SIG-M5 treated with dmso at 0.1 percent for 504 hours (cell line): ENCODE measurements at regions not wholly inside any gene's neighbourhood (a gene's known extent, or its start where the extent isn't known, plus 50 kb on each side); places are given as distances from the start of the nearest gene placed in this dataset.
"Not testable (repeated sequence)": the region's sequence is repeated elsewhere in the genome, so short reads cannot be mapped to it uniquely, and the experiment has no call there.

Experiments used
- DNase-seq: peaks from one replicate; lab custom pipeline; 2025; ENCODE audit not compliant: unreplicated experiment; lab: John Stamatoyannopoulos, UW

DNA sequence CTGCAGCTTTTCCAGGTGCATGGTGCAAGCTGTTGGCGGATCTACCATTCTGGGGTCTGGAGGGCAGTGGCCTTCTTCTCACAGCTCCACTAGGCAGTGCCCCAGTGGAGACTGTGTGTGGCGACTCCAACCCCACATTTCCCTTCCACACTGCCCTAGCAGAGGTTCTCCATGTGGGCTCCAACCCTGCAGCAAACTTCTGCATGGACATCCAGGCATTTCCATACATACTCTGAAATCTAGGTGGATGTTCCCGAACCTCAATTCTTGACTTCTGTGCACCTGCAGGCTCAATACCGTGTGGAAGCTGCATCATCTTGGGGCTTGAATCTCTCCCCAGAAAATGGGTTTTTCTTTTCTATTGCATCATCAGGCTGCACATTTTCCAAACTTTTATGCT lies 160.2 kb upstream of the DYRK2 start:
- DNase-seq = not testable (repeated sequence)

DNA sequence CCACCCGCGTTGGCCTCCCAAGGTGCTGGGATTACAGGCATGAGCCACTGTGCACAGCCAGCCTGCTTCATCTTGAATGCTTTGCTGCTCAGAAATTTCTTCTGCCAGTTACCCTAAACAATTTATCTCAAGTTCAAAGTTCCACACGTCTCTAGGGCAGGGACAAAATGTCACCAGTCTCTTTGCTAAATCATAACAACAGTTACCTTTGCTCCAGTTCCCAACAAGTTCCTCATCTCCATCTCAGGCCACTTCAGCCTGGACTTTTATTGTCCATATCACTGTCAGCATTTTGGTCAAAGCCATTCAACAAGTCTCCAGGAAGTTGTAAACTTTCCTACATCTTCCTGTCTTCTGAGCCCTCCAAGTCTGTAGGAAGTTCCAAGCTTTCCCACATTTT lies 159.5 kb upstream of the DYRK2 start:
- no peak for DNase-seq

DNA sequence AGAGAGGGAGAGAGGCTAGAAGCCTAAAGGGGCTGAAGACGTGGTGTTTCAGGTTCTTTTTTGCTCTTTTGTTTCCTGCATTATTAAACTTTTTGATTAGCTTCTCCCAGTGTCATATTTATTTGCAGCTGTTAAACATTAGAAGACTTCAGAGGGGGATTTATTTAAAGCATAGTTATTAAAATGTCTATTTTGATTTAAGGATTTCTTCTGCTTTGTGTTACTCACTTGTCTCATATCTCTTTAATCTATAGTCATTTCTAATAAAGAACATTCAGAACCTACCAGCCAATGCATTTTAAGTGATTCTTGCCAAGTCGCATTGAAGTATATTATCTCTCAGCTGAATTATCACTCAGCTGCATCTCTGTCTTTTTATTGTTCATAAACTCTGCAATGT lies 152.0 kb upstream of the DYRK2 start:
- no peak for DNase-seq

DNA sequence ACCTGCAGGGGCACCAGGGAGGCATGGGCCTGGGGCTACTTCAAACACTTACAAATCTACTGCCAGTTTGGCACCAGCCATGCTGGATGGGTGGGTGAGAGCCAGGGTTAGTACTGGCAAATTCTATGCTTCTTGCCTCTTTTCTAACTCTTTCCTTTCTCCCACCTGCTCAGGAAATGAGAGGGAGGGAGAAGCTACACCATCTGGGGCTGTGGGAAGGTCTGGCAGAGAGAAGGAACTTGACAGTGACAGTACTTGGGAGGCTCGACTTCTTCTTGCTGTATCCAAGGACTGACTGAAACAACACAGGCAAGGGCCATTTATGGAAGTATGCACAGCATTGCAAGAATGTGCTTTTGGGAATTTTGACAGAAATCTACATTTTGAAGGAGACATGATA lies 149.6 kb upstream of the DYRK2 start:
- no peak for DNase-seq

DNA sequence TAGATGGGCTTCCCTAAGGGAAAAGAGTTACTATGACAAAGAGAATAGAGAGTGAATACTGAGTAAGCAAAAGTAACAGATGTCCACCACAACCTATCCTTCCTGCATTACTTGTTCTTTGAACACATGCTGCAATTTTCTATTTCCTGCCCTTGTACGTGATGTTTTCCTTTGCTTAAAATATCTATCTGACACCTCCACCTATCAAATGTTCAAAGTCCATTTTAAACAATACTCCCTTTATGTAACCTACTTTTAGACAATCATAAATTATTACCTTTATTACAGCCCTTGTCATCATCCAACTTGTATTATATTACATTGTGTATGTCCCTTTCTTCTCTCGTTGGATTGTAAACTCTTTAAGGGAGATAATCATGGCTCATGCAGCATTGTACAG lies 147.2 kb upstream of the DYRK2 start:
- DNase-seq = no peak

DNA sequence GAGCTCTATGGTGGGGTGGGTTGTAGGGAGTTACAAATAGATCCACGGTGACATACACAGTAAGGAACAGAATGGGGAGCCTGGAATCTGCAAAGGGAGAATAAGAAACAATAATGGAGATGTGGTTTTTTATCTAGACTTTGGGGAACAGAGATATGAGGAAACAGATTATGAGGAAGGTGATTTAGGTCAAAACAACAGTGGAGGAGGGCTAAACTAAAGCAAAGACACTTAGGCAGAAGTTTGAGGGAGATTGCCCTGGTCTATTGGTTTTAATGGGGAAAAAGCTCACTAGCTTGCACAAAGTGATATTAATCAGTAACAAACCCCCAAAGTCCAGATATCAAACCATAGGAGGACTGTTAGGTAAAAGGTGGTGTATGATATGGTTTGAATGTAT lies 144.5 kb upstream of the DYRK2 start:
- no peak for DNase-seq

DNA sequence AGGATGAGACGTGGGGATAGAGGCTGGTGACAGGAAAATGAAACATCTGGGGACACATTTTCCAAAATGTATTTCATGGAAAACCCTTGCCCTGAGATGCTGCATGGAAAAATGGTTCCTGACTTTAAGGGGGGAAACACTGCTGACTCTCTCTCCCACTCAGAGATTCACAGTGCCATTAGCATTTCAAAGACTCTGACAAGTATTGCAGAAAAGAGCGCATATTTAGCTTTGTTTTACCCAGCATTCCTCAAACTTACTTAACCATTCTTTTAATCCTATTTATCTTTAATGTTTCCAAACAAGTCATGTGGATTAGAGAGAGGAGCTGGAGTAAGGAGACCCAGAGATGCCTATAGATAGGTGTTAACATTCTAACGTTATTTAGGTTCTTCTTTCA lies 141.8 kb upstream of the DYRK2 start:
- DNase-seq = no peak

DNA sequence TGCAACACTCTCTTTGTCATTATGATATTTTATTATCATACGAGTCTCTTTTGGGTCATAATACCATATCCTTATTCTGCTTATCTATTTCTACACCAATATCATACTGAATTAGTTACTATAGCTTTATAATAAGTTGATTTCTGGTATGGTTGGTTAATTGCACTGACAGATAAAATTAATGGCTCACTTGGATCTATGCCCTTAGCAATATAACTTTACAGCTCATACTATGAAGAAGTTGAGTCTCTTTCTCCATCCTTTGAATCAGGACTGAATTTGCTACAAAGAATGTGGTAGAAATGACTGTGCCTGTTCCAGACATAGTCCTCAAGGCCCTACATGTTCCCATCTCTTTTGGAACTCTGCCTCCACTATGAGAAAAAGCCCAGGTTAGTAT lies 139.7 kb upstream of the DYRK2 start:
- DNase-seq = no peak

DNA sequence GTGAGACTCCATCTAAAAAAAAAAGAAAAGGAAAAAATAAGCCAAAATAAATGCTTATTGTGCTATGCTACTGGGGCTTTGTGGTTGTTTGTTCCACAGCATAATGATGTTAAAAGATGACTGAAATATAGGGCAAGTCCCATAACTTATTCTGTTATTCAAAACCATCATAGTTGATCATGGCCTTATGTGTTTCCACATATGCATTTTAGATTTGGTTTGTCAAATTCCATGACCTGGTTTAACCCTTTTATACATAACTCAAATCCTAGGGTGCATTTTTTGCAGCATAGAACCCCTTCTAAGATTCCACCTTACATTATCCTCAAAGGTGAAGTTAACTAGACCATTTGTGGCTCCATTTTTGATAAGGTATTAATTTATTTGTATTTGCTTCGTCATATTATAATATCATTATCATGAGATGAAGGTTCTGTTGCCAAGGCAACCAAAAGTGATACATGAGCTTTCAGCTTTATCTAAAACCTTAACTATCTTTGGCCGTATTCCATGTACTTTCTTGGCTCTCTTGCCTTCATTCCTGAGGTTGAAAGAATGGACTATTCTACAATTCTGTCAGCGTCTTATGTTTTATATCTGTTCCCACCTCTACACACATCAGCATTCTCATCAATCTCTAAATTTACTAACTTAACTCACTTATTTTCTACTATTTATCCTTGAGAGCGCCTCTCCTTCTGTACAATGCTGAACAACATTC lies 138.7 kb upstream of the DYRK2 start:
- no peak for DNase-seq

DNA sequence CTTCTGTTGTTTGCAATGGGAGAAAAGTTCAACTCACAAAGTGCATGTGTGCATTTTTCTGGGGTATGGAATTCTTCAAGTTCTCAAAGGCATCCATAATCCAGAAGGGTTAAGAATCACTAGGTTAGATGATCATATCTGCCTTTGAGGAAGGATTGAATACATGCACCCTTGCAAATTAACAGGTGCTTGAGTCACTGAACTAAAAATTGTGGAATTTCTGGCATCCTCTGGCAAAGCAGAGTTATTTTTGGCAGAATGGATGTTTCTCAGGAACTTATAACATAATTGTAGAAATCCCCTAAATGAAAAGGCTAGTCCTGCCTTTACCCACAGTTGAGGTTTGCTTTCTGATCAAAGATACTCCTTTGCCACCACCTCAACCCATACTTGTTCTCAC lies 136.5 kb upstream of the DYRK2 start:
- DNase-seq = no peak

DNA sequence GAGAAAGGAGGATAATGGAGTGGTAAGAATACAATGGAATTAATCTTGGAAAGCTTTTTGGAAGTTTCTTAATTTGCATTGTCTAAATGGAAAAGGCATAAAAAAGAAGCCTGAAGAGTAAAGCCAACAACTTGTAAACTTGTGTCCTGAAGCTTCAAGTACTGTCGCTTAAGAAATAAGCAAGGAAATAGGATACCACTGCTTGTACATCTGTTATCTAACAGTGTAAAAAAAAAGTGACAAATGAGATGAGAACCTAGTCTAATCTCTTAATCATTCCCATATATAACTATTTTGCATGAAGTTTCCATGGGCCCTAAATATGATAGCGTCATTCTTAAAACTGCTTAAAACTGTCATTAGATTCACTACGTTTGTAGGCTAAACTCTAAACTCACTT lies 134.0 kb upstream of the DYRK2 start:
- no peak for DNase-seq

DNA sequence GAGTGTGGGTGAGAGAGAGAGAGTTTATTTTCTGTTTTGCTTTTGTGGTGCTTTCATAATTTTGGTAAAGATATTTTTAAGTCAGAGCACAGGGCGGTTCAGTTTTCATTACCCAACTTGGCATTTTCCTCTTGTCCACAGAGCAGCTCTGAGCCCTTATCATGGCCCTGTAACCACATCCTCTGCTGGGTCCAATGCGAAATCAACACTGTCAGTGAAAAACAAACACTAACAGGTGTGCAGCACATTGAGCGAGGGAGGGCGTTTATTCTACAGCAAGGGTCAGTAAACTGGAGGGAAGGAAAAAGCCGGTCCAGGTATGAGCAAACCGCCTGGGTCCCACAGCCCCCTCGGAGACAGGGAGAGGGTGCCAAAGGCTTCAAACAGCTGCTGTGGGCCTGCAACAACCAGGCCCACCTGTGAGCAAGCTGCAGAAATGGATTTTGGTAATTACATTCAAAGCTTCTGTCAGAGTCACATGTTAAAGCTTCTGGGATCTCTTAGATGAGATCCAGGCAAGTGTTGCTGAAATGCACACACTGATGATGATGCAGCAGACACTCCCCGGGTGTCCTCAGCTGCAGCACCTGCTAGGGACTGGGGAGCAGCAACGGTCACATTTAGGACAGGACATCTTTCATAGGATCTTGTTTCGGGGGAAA lies 132.7 kb upstream of the DYRK2 start:
- no peak for DNase-seq

DNA sequence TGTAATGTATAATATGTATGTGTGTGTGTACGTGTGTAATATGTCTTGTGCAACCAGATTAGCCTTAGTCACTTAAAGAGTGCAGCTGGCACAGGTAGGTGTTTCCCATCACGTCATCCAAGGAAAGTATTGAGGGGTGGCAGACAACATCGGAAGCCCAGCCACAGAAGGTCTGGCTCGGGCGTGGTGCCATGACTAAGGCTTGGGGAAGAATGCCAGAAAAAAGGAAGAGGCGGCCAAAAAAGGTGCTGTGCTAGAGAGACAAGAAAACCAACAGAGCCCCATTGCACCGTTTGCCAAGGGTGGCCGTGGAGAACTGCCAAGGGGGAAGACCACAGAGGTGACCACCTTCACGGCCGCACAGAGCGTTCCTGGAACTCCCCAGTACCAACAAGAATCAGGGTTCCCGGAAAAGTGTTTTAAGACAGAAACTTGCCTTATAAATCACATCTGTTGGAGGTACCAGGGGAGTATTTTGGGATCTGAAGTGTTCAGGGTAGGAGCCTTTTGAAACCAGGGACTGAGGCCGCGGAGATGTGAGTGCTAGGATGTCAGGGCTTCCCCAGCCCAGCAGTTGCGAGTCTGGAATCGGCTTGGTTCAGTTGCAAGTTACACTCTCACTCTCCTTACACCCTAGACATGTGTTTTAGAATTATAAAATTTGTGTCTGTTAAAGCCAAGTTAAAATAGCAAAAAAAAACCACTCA lies 131.2 kb upstream of the DYRK2 start:
- DNase-seq = no peak

DNA sequence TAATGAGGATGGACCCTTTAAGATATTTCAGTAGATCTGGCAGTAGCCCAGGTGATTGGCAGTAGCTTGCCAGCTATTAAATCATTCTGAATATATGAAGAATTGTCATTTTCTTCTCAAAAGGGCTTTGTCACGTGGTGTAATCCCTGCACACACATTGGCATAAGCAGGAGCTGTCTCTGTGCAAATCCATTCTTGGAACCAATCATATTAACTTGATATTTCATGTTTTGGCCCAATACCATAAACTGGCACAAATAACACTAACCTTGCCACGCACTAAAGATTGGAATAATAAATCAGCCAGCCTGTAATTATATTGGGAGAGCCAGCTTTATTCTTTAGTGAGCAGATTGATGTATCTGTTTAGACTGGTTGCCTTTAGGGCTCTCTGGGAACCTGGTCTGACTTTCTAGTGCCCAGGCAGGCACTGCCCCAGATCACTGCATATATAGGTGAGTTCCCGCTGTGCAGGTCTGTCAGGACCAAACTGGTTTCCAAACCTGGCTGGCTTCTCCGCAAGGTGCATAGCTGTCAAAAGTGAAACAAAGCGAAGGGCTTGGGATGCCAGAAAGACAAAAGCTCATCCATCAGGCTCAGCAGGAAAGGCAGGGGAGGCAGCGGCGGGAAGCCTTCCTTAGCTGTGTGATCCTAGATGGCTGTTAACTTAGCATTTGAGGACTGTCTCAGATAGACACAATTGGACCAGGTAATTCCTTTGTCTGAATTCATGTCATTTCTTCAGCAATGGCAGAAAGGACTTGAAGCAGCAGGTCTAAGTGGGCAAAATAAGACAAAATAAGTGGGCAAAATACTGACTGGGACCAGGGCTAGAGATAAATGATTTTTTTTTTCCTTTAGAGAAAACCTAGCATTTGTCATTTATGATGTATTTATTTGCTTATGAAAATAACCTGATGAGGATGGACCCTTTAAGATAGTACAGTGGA lies 128.8 kb upstream of the DYRK2 start:
- DNase-seq = peak; percentile 55

DNA sequence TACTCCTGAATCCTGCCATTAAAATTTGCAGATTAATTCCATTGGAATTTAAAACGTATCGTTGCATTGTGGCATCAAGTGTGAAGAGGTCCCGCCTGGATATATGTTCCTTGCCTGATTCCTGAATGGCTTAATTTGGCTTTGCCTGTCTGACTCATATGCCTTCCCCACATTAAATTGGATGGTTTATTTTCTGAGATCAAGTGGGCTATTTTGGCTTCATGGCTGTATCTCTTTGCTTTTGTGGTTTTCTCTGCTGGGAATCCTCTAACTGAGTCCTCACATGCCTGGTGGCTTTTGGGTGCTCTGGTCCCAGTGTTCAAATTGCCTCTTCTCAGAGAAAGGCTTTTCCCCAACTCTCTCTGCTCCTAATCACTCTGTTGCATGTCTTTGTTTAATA lies 127.9 kb upstream of the DYRK2 start:
- DNase-seq = no peak

DNA sequence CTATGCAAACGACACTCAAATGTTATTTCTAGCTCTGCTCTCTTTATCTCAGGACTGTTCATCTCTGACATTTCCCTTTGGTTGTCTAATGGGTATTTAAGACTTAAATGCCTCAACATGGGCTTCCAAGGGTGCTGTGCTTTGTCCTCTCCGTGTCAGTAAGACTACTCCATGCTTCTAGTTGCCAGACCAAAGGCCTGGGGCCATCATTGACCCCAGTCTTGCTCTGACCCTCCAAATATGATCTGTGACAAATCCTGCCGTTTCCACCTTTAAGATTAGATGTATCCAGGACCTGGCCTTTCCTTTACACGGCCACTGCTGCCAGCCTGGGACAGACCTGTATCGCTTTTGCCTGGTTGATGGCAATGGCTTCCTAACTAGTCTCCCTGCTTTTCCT lies 126.3 kb upstream of the DYRK2 start:
- no peak for DNase-seq

DNA sequence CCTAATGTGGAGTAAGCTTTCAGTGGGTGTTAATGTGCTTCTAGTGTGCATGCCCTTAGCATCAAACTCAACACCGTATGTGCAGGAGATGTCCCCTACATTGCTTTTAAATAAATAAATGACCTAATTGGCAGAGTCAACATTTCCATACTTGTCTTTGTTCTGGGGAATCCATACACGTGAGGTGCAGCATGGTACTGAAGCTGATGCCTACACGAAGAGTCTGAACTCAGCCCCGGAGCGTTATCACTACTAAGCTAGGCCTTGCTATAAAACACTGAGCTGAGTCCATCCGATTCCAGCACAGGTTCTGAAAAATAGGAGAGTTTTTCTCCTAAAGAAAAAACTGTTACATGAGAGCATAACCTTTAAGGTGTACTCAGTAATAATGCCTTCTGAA lies 125.0 kb upstream of the DYRK2 start:
- DNase-seq = no peak

DNA sequence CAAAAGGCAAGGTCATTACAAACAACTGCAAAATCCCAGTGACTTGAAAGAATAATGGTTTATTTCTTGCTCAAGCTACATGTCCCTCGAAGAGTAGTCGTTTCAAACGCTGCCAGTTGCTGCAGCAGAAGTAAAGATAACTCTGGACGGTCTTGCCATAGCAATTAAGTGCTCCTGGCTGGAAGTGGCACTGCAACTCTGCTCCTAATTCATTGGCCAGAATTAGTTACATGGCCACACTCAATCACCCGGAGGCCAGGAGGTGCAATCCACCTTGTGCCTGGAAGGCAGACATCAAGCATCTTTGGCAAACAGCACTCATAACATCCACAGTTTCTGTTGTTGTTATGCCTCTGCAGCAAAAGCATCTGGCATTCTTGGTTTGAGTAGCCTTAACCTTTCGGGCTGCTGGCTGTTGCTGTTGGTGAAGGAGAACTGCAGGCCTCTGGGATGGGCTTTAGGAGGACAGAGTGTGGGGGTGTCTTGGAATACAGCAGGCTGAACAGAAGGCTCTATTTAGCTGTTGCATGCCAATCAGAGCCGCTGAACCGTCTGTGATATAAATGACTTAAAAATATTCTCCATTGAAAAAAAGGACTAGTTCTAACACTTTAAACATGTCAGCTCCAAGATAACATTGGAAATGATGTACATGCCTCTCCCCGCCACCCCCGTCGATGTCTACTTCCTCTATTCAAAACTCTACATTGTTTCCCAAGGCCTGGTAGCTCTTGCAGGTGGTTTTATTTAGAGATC lies 123.5 kb upstream of the DYRK2 start:
- no peak for DNase-seq

DNA sequence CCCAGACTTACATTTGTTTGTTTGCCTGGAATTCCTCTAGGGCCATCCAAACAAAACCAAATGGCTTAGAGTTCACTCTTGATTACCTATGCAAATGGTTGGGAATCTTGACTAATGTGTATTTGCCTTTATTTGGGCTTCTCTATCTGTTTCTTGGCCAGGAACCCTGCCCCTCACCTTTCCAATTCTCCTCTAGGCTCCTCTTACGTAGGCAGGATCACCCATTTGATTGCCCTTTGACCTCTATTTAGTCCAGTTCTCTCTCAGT lies 123.0 kb upstream of the DYRK2 start:
- no peak for DNase-seq

DNA sequence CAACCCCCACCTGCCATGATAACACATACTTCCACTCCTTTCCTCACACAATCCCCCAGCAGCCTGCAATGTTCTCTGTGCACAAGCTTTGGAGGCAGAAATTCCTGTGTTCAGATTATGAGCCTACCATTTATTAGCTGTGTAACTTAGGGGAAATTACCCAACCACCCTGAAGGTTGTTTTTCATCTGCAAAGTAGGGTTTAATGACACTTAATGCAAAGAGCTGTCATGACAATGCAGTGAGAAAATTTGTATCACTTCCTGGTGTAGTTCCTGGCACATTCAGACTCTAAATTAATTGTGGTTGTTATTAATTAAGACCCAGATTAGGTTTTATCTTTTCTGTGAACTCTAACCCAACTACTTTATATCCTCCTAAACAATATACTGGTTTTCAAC lies 122.4 kb upstream of the DYRK2 start:
- no peak for DNase-seq

DNA sequence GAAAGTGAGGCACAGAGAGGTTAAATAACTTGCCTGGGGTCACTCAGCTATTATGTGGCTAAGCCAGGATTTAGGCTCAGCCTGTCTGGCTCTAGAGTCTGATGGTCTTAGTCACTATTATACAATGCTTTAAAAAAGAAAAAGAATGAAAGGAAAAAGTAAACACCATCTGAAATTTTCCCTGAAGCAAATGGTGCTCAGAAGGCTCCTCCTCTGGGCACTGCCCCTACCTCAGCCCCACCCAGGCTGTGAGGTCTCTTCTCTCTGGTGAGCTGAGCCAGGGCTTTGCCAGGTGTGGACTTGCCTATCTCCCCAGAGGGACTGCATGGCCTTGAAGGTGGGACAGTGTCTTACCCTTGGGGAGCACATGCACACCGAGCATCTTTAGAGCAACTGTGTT lies 117.5 kb upstream of the DYRK2 start:
- DNase-seq = no peak
